NAMALWA (cell line): ENCODE measurements at regions not wholly inside any gene's neighbourhood (a gene's known extent, or its start where the extent isn't known, plus 50 kb on each side); places are given as distances from the start of the nearest gene placed in this dataset.

Experiments
- DNase-seq: peaks from one replicate; pipeline ENCODE4 v3.0.0-alpha.2; 2015; ENCODE audit warnings: low spot score

DNA sequence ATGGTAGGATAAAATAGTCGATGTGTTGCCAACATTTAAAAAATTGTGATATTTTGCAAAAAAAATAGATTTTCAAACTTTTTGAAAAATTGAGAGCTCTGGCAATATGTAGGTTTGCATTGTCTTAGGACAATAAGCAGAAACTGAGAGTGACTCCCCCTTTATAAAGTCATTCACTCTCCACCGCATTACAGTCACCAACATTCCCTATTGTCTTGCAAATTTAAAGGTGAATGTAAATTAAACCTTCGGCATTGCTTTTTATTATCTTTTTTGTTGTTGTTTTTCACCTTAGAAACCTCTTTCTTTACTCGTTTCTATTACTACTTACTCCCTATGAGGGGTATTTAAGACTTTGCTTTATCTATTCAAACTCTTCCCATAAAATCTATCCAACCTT, 944.2 kb downstream of the DTWD2 start:
- DNase-seq: no peak

DNA sequence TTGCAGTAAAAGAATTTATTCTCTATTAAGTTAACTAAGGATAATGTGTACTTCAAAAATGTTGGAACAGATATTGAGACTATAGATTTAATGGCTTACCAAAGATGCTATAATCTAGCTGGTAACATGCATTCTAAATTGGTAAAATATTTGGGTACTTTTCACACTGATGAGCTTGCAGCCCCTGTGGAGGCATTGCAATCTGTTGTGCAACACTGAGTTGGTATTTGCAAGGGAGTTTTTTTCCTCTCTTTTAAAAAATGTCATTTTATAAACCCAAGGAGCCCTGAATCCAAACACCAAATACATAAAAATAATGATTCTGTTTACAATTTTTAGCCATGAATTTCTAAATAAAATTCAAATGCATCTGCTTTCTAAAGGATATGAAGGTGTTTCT, 944.8 kb downstream of the DTWD2 start:
- no peak for DNase-seq

DNA sequence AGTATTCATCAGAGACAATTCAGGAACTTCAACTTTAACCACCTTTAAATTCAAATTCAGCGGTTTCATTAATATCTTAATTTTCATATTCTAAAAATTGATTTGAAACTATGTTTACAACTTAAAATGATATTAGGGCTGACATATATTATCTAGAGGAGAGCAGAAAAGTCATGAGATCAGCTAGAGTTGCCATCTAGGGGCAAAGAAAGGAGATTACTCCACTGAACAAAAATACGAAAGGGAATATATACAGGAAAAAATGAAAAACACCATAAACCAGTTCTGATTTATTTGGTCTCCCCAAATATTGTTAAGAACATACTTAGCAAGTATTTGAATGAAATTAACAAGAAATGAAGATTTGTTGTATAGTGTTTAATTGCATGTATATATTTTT, 946.3 kb downstream of the DTWD2 start:
- no peak for DNase-seq

DNA sequence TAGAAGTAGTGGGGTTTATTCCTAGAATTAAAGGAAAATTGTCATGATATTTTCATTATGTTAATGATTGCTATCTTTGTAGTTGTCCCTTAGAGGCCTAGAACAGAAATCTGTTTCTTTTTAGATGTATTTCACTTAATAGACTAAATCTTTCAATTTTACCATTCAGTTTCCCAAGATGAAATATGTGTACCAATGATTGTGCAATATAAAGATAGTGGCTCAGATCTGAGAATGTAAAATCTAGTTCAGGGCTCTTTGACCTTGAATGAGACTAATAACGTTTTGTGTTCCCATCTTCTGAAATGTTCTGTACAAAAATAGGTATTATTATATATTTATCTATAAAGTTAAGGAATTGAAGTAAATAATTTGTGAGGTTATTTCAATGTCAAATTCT, 947.9 kb downstream of the DTWD2 start:
- no peak for DNase-seq

DNA sequence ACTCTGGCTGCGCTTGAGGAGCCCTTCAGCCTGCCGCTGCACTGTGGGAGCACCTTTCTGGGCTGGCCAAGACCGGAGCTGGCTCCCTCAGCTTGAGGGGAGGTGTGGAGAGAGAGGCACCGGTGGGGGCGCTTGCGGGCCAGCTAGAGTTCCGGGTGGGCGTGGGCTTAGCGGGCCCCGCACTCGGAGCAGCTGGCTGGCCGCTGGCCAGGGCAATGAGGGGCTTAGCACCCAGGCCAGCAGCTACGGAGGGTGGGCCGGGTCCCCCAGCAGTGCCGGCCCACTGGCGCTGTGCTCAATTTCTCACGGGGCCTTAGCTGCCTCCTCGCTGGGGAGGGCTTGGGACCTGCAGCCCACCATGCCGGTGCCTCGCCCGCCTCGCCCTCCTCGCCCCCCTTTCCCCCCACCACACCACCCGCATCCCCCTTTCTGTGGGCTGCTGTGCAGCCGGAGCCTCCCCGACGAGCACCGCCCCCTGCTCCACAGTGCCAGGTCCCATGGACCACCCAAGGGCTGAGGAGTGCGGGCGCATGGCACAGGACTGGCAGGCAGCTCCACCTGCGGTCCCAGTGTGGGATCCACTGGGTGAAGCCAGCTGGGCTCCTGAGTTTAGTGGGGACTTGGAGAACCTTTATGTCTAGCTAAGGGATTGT, 954.5 kb downstream of the DTWD2 start:
- no peak for DNase-seq

DNA sequence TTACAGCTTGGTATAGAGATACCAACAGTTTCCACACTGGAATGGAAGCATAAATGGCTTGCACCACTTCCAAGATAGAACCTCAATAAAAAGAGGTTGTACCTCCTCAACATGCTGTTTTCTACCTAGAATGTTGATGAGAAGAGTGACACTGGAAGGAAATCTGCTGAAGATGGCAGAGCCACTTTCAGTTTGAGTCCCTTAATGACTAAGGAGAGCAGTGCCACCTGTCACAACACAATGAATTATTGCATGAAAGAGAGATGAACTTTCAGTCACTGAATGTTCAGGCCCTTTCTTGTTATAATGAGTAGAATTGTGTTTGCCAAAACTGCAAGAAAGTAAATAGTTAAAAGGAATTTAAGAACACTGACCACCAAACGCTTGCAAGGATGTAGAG, 958.5 kb downstream of the DTWD2 start:
- no peak for DNase-seq

DNA sequence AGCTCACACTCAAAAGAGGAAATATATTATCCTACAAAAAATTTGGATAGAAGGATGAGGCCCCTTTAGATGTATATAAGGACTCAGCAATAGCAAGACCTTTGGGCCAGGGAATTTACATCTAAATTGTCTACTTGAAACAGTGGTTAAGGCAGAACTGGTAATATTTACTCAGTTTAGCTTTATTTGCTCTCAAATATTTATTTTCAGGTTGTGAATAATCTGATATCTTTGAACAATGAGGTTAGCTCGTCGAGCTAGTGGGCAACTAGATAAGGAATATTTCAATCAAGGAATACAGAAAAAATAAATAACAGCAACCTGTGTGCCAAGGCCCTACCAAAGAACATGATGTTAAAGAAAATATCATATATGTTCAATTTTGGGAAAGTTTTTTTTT, 966.3 kb downstream of the DTWD2 start:
- DNase-seq: no peak

DNA sequence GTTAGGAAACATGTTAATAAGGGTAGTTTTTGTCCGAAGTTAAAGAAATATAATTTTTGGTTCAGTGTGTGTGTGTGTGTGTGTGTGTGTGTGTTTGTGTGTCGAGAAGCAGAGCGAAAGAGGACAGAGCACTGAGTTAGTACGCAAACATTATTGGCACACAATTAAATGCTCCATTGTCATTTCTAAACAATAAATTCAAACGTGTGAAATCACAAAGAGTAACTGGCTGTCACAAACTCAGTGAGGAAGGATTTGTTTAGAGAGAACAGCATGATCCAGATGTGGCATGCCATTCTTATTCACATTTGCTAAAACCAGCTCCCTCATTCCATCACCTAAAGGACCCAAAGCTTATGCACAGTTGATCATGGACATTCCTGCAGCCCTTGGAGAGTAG, 970.8 kb downstream of the DTWD2 start:
- DNase-seq: no peak

DNA sequence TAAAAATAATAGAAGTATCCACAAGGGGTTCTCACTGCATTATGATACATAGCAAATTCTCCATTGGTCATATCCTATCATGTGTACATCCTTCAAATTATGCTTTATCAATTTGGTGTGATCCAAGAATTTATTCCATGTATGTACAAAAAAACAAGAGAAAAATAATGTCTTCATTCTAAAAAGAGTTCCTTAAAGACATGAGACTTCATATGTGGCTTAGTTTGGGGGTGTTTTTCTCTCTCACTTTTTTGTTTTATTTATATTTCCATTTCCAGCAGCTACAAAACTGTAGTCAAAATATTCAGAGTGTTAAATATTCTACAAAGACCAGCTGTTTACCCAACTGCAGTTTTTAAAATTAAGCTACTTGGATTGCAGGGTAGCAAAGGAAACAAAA, 972.0 kb downstream of the DTWD2 start:
- no peak for DNase-seq

DNA sequence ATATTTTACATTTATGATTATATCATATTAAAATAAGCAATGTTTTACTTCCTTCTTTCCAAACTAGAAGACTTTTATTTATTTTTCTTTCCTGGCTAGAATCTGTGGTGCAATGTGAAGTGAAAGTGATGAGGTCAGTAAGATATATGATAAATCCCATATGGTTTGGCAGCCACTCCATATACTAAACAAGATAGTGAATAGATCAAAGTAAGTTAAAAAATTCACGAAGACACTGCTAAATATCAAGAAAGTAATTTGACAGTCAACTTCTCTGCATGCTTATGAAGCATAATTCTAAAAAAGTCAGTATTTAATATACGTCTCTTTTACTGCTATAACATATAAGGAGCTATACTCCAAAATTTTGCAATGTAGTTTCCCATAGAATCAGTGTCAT, 972.8 kb downstream of the DTWD2 start:
- DNase-seq: no peak

DNA sequence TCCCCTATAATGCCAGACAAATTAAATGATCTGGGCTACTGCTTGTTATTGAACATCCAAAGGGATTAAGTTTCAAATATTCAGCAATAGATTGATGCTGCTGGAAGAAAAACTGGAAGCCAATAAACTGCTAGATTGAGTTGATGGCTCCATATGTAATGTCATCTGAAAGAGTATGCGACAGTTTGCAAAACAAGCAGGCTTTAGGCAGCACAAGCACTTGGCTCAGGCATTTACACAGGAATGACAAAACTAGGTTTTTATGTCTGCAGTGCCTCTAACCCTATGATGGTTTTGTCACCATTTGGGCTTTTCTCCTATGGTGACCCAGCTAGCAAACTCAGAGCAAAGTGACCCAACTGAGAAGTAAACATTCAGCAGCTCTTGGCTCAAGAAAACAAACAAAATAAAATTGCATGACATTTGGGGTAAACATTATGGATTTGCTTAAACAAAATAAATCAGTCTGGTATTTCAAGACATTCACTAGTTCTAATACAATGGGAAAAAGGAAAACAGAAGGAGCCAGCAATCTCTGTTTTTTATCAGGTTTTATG, 978.5 kb downstream of the DTWD2 start:
- DNase-seq: no peak

DNA sequence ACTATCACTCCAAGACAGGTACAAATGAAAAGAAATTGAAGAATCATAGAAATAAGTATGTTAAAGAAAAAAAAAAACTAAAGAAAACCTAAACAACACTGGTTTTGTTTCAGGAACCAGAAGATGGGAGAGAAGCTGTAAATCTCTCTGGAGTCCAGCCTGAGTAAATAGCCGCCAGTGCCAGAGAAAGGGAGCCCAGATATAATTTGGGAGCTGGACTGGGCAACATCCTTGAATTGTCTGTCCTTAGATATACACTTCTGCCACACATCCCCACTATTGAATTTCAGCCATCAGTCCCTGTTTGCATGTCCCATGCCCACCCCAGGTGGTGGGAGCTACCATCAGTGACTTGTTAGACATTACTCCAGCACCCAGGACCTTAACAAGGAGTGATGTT, 979.6 kb downstream of the DTWD2 start:
- no peak for DNase-seq

DNA sequence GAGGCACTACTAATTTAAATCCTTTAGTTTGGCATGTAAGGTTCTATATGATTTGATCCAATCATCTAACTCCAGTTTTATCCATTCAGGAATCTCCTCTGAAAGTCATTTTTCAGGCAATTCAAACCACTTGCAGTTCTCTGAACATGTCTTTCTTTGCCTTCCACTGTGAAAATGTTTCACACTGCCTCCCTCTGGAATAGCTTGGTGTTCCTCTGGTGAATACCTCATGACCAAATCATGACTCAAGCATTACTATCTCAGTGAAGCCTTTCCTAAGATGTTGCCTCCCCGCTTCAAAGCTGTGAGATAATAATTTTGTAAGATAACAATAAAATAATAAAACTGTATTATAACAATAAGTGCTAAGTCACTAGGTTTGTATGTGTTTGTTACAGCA, 981.1 kb downstream of the DTWD2 start:
- no peak for DNase-seq

DNA sequence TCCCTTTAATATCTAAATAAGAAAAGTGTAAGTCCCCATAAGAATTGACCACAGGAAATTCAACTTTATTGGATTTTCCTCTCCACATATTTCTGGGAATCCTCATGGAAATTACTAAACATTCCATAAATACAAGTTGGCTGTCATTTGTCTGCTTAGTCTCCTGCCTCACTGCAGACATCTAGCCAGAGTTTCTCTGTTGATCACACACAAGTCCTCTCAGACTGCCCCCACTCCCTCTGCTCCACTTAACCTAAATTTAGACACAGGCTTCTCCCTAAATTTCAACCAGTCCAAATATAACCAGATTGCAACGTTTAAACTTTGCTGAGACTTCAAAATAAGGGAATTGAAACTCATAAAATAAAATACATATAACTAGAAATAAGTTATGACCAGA, 982.1 kb downstream of the DTWD2 start:
- no peak for DNase-seq

DNA sequence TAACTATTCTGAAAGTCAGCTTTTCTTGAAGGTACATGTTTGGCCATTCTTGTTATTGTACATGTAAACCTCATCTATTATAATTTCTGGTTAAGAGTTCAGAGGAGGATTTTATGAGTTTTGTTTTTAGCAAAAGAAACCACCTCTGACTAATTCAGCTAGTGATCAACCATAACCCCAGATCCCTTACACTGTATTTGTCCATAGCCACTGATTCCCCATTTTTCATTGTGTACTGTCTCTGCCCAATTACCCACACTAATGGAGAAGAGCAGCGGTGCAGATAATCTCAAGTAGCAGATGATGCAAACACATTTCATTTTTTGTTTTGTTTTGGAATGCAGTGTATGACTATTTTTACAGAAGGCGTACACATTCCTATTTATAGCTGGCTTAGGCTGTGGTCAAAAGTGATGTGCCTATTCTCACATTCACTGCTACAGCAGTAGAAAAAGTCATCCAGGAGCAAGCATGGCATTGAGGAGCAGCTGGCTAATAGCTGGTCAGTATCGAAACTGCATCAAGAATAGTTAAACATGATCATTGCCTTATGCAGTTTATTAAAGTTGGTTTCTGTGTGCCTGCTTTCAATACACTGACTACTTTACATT, 988.3 kb downstream of the DTWD2 start:
- no peak for DNase-seq

DNA sequence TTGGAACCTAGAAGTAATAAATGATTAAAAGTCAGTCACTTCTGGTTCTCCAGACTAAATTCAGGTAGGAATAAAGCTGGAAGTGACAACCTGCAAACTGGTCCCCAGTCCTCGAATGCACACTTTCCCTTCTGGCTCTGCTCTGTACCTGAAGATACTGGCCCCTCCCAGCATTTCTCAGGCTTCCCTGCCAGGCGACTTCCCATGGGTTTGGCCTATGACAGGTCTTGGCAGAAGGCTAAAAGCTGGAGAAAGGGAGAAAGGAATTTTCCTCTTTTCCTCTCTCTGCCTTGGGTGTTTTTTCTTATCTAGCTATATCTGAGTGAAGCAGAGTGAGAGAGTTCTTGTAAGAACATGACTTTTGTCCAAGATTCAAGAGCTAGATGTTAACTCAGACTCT, 1005.7 kb downstream of the DTWD2 start:
- no peak for DNase-seq

DNA sequence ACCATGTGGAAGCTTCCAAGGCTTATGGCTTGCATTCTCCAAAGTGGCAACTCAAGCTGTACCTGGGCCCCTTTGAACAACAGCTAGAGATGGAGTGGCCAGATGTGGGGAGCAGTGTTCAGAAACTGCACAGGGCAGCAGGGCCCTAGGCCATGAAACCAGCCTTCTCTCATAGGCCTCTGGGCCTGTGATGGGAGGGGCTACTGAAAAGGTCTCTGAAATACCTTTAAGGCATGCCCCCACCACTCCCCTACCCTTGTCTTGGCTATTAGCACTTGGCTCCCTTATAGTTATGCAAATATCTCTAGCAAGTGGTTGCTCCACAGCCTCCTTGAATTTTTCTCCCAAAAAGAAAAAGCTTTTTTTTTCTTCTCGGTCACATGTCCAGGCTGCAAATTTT, 1014.6 kb downstream of the DTWD2 start:
- DNase-seq: no peak

DNA sequence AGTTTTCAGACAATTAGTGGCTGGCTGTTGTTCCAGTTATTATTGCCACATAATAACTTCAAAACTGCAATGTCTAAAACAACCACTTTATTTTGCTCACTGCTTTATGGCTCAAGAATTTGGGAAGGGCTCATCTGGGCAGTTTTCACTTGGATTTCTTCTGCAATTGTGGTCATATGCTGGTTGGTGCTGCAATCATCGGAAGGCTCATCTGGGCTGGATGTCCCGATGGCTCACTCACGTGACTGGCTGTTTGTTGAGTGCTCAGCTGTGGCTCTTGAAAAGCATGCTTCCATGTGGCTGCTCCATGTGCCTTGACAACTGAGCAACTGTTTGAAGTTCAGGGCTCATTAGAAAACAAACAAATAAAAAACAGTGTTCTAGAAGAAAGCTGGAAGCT, 1032.5 kb downstream of the DTWD2 start:
- no peak for DNase-seq

DNA sequence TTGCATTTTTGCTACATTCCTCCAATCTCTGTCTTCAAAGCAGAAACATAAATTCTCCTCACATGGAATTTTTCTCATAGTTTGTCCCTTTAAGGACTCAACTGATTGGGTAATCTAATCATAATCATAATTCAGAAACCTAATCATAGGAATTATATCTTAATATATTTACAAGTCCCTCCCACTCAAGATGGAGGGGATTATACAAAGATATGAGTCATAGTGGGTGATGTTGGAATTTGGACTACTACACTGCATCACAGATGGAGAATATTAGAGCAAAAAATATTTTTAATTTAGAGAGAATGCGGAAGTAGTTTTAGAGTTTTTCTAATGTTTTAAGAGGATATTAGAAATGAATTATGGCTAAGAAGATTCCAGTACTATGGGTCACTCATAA, 1034.0 kb downstream of the DTWD2 start:
- DNase-seq: no peak

DNA sequence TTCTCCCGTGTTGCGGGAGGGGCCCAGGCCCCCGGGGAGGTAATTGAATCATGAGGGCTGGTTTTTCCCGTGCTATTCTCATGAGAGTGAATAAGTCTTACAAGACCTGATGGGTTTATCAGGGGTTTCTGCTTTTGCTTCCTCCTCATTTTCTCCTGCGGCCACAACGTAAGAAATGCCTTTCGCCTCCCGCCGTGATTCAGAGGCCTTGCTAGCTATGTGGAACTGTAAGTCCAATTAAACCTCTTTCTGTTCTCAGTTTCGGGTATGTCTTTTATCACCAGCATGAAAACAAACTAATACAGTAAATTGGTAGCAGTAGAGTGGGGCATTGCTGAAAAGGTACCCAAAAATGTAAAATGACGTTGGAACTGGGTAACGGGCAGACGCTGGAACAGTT, 1035.1 kb downstream of the DTWD2 start:
- DNase-seq: no peak

DNA sequence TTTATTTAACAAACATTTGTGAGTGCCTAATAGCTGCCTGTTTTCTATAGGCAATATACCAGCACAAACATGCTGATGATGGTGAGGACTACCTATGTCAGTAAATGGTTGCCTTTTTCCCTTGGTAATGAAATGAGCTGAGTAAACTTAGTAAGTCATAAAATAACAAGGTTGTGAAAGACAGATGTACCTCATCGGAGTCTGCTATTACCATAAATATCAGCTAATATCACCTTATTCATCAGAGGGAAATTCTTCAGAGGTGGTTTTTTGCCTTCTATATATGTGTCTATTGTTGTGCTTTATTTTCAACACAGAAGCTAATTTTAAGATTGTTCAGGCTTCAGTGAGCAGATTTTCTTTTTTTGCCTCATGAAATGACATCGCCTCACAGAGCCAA, 1040.5 kb downstream of the DTWD2 start:
- no peak for DNase-seq

DNA sequence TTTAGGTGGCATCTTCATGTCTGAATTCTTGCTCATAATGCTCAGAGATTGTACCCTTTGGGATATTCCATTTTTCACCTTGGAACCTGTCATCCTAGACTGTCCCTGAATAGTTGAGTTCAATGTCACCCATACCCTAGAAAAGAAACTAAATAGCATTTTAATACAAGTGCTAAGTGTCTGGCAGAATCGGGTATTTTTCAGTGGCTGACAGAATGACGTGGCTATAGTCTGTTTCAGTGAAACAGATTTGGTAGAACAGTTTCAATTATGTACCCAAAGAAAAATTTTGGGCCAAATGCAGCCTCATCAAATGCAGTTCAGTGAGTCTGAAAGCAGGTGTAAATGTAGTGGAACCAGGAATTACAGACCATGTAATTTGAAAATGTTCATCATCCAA, 1041.2 kb downstream of the DTWD2 start:
- no peak for DNase-seq

DNA sequence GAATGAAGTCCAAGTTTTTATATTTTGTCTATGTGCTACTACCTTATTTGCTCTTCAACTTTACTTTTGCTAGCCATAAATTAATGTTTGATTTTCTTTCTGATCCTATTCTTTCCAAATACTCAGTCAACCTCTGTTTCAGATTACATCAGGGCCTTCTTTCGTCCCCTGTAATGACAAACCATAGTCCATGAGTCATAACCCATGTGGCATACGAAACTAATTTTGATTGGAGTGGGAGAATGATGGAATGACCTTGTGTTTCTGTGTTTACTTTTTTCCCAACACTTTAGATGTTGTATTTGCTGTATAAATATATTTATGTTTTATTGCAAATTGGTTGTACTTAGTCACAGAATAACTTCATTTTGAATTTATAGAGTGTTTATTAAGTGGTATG, 1043.1 kb downstream of the DTWD2 start:
- no peak for DNase-seq

DNA sequence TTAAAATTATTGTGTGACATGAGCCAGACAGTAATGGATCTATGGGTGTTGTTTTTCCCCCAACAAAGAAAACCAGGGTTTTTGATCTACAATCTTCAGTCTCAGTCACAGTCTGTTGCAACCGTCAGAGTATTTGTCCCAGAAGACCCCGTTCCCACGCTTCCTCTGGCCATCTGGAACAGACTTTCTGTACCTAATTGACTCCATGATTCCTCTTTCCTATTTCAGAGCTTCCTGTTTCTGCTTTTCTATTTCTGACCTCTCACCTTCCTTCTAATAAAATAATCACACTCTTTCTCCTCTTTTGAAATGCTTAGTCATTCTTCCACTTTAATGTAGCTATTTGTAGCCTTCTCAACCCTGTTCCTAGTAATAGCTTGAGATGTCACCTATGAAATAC, 1044.8 kb downstream of the DTWD2 start:
- DNase-seq: no peak
